ENCODE measurements at regions not wholly inside any gene's neighbourhood (a gene's known extent, or its start where the extent isn't known, plus 50 kb on each side); places are given as distances from the start of the nearest gene placed in this dataset.

GRCh38 chr13:69591437-69591836 is 516.2 kb upstream of the ATXN8OS start:
- ATAC-seq (ENCODE audit: low FRiP score) (no peak), DNase-seq (no peak)
- H3K9me3 ChIP-seq (ENCODE audit: control insufficient read depth, low read length), result no peaks in the 10 kb centered on the region
- no peaks in the 10 kb centered on the region for H3K36me3 ChIP-seq (ENCODE audit: control insufficient read depth in 1 of 2, insufficient read depth in 2 of 2, low read length in 1 of 2)
- no peaks in the 10 kb centered on the region for H3K27me3 ChIP-seq (ENCODE audit: control insufficient read depth in 1 of 2, insufficient read depth in 2 of 2, low read length in 1 of 2)
- WGBS, 2 donors, result 34 to 41% methylated on average over 2 of the region's 2 CpGs
- no peaks in the 10 kb centered on the region for H3K4me1 ChIP-seq (ENCODE audit: control insufficient read depth in 1 of 2, insufficient read depth in 2 of 2, low read length in 2 of 2)
- H3K4me3 ChIP-seq (ENCODE audit: low read length in 2 of 2), result no peak overlapping the region
- H3K27ac ChIP-seq (ENCODE audit: low read depth in 1 of 2, low read length in 2 of 2), result no peak overlapping the region
- intact Hi-C loops (cut with DNase I), result no loop called here

DNA sequence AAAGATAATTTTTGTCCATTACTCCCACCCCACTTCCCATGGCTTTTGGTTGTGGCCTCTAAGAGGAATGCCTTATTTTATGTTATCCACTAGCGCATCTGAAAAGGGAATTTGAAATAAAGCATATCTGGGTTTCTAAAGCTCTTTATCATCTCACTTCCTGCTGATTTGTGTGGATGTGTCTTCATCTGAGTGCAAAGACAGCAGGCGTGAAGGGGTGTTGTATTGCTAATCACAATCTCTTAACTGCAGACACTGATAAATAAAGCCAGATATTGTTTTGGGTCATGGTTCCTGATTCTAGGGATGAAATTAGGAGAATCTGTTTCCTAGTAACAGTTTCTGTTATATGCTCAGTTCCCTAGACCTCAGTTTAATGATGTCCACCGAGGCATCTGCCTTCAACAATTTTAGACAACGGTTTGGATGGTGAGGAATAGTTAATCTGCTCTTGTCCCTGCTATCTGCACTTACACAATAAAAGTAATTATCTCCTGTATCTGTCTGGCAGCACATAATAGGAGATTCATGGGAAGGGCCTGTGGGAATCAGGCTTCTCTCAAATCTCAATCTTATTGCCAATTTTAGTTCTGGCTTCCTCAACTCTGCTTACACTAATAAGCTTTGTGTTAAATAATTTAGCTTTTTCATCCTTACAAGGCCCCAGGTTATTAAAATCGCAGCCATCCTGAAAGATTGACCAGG is 517.9 kb upstream of the ATXN8OS start:
- 84 to 87% methylated on average over 5 of the region's 5 CpGs for WGBS, 2 donors
- no peaks in the 10 kb centered on the region for H3K27me3 ChIP-seq (ENCODE audit: control insufficient read depth in 1 of 2, insufficient read depth in 2 of 2, low read length in 1 of 2)
- H3K36me3 ChIP-seq (ENCODE audit: control insufficient read depth in 1 of 2, insufficient read depth in 2 of 2, low read length in 1 of 2), result no peaks in the 10 kb centered on the region
- intact Hi-C loops (cut with DNase I), result no loop called here
- H3K4me1 ChIP-seq (ENCODE audit: control insufficient read depth in 1 of 2, insufficient read depth in 2 of 2, low read length in 2 of 2), result no peaks in the 10 kb centered on the region
- no peak for ATAC-seq (ENCODE audit: low FRiP score)
- H3K4me3 ChIP-seq (ENCODE audit: low read length in 2 of 2), result no peak overlapping the region
- no peak overlapping the region for H3K27ac ChIP-seq (ENCODE audit: low read depth in 1 of 2, low read length in 2 of 2)
- no peaks in the 10 kb centered on the region for H3K9me3 ChIP-seq (ENCODE audit: control insufficient read depth, low read length)
- DNase-seq, result no peak

DNA sequence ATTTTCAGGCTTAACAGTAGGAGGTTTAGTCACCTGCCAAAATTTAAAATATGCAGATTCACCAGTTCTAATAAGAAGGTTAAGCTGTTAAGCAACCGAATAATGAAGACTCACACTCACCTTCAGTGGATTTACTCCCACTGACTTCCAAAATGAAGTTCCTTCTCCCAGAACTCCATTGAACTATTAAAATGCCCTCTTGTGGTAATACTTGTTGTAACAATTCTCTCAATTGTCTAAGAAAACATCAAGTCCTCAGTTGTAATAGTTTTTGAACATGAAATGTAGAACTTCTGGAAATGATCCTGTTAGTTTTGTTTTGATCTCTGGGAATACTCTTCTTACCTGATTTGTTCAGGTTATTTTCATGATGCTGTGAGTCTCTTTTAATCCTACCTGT is 522.0 kb upstream of the ATXN8OS start:
- no peak for DNase-seq
- no peak overlapping the region for H3K4me3 ChIP-seq (ENCODE audit: low read length in 2 of 2)
- H3K27ac ChIP-seq (ENCODE audit: low read depth in 1 of 2, low read length in 2 of 2), result no peak overlapping the region
- H3K4me1 ChIP-seq (ENCODE audit: control insufficient read depth in 1 of 2, insufficient read depth in 2 of 2, low read length in 2 of 2), result no peaks in the 10 kb centered on the region
- ATAC-seq (ENCODE audit: low FRiP score), result no peak
- H3K36me3 ChIP-seq (ENCODE audit: control insufficient read depth in 1 of 2, insufficient read depth in 2 of 2, low read length in 1 of 2), result no peaks in the 10 kb centered on the region
- intact Hi-C loops (cut with DNase I), result no loop called here
- H3K9me3 ChIP-seq (ENCODE audit: control insufficient read depth, low read length), result no peaks in the 10 kb centered on the region
- WGBS, 2 donors, result 69 to 79% methylated on average over 1 of the region's 1 CpG
- H3K27me3 ChIP-seq (ENCODE audit: control insufficient read depth in 1 of 2, insufficient read depth in 2 of 2, low read length in 1 of 2), result no peaks in the 10 kb centered on the region

- DNase-seq (no peak), ATAC-seq (ENCODE audit: low FRiP score) (no peak)
- Histone ChIP-seq H3K27ac (ENCODE audit: low read depth in 1 of 2, low read length in 2 of 2) (no peak overlapping the region), H3K27me3 (ENCODE audit: control insufficient read depth in 1 of 2, insufficient read depth in 2 of 2, low read length in 1 of 2) (no peaks in the 10 kb centered on the region), H3K4me1 (ENCODE audit: control insufficient read depth in 1 of 2, insufficient read depth in 2 of 2, low read length in 2 of 2) (no peaks in the 10 kb centered on the region), H3K9me3 (ENCODE audit: control insufficient read depth, low read length) (no peaks in the 10 kb centered on the region), H3K36me3 (ENCODE audit: control insufficient read depth in 1 of 2, insufficient read depth in 2 of 2, low read length in 1 of 2) (no peaks in the 10 kb centered on the region), H3K4me3 (ENCODE audit: low read length in 2 of 2) (no peak overlapping the region)
- WGBS, 2 donors, result 46 to 72% methylated on average over 3 of the region's 3 CpGs
- intact Hi-C loops (cut with DNase I), result no loop called here
Measured at GRCh38 chr13:69580255-69580654, 527.4 kb upstream of the ATXN8OS start.

DNA sequence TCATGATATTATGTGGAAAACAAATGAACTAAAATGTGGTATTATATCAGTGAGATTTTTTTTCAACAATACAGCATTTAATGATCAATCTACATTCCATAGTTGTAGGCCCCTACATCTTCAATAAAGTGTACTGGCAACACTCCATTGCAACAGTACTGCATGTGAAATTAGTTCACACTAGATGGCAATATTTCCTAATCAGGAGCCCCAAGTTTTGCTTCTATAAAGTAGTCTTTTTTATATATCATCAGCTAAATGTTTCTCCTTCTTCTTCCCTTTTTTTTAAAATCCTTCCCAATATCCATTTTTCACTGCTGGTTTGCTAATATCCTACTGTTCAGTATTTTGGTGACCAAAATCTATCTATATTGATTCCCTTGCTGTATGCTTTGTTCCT is 528.3 kb upstream of the ATXN8OS start:
- no peak overlapping the region for H3K4me3 ChIP-seq (ENCODE audit: low read length in 2 of 2)
- intact Hi-C loops (cut with DNase I), result no loop called here
- no peaks in the 10 kb centered on the region for H3K9me3 ChIP-seq (ENCODE audit: control insufficient read depth, low read length)
- H3K4me1 ChIP-seq (ENCODE audit: control insufficient read depth in 1 of 2, insufficient read depth in 2 of 2, low read length in 2 of 2), result no peaks in the 10 kb centered on the region
- DNase-seq (no peak), ATAC-seq (ENCODE audit: low FRiP score) (no peak)
- no peak overlapping the region for H3K27ac ChIP-seq (ENCODE audit: low read depth in 1 of 2, low read length in 2 of 2)
- H3K36me3 ChIP-seq (ENCODE audit: control insufficient read depth in 1 of 2, insufficient read depth in 2 of 2, low read length in 1 of 2), result no peaks in the 10 kb centered on the region
- H3K27me3 ChIP-seq (ENCODE audit: control insufficient read depth in 1 of 2, insufficient read depth in 2 of 2, low read length in 1 of 2), result no peaks in the 10 kb centered on the region

- Histone ChIP-seq H3K9me3 (ENCODE audit: control insufficient read depth, low read length) (no peaks in the 10 kb centered on the region), H3K27me3 (ENCODE audit: control insufficient read depth in 1 of 2, insufficient read depth in 2 of 2, low read length in 1 of 2) (no peaks in the 10 kb centered on the region), H3K27ac (ENCODE audit: low read depth in 1 of 2, low read length in 2 of 2) (no peak overlapping the region), H3K4me3 (ENCODE audit: low read length in 2 of 2) (no peak overlapping the region), H3K36me3 (ENCODE audit: control insufficient read depth in 1 of 2, insufficient read depth in 2 of 2, low read length in 1 of 2) (no peaks in the 10 kb centered on the region), H3K4me1 (ENCODE audit: control insufficient read depth in 1 of 2, insufficient read depth in 2 of 2, low read length in 2 of 2) (no peaks in the 10 kb centered on the region)
- 83% methylated on average over 1 of the region's 1 CpG for WGBS, 2 donors
- no peak for DNase-seq
- intact Hi-C loops (cut with DNase I), result no loop called here
- ATAC-seq (ENCODE audit: low FRiP score), result no peak
Measured at GRCh38 chr13:69571606-69572323, 535.9 kb upstream of the ATXN8OS start.

DNA sequence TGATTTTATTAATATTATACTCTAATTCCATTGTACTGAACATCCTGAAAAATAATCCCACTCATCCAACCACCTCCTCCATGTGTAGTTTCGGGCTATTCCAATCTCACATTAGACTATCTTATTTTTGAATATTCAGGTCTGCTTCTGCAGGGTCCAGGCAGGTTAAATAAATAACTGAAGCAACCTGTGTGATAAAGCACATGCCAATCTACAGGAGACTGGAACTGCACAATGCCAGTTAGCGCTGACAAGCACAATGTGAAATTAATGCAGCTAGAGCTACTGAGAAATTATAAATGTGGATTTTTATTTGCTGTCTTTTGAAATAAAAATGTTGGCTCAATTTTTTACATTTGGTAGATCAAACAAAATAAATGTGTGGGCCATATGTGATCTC is 540.1 kb upstream of the ATXN8OS start:
- WGBS, 2 donors, result 79 to 88% methylated on average over 2 of the region's 2 CpGs
- no peak overlapping the region for H3K27ac ChIP-seq (ENCODE audit: low read depth in 1 of 2, low read length in 2 of 2)
- H3K36me3 ChIP-seq (ENCODE audit: control insufficient read depth in 1 of 2, insufficient read depth in 2 of 2, low read length in 1 of 2), result no peaks in the 10 kb centered on the region
- peaks cover 2% of the 10 kb centered on the region for H3K9me3 ChIP-seq (ENCODE audit: control insufficient read depth, low read length)
- no peaks in the 10 kb centered on the region for H3K4me1 ChIP-seq (ENCODE audit: control insufficient read depth in 1 of 2, insufficient read depth in 2 of 2, low read length in 2 of 2)
- ATAC-seq (ENCODE audit: low FRiP score) (no peak), DNase-seq (no peak)
- H3K27me3 ChIP-seq (ENCODE audit: control insufficient read depth in 1 of 2, insufficient read depth in 2 of 2, low read length in 1 of 2), result no peaks in the 10 kb centered on the region
- H3K4me3 ChIP-seq (ENCODE audit: low read length in 2 of 2), result no peak overlapping the region
- intact Hi-C loops (cut with DNase I), result no loop called here

DNA sequence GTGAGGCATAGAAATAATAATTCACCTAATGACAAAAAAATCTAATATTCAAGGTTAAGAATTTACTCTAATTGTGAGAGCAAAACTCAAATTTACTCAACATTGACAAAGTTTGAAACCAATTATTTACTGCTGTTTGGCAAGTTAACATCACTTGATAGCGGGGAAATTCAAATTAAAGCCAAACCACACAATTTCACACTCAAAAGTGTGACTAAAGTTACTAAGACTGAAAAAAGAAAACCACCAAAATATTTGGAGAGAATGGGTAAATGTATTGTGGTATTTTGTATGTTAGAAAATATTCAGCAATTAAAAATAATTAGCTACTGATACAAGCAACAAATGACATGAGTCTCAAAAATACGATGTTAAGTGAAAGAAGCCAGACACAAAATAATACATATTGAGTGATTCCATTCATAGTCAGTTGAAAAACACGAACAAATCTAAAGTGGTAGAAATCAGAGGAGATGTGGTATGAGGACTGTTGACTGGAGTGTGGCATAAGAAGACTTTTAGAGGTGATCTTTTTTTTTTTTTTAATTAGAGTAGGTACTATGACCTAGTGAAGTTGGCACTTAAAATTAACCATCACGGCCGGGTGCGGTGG is 541.4 kb upstream of the ATXN8OS start:
- Histone ChIP-seq H3K4me3 (ENCODE audit: low read length in 2 of 2) (no peak overlapping the region), H3K27ac (ENCODE audit: low read depth in 1 of 2, low read length in 2 of 2) (no peak overlapping the region), H3K36me3 (ENCODE audit: control insufficient read depth in 1 of 2, insufficient read depth in 2 of 2, low read length in 1 of 2) (no peaks in the 10 kb centered on the region), H3K4me1 (ENCODE audit: control insufficient read depth in 1 of 2, insufficient read depth in 2 of 2, low read length in 2 of 2) (no peaks in the 10 kb centered on the region), H3K9me3 (ENCODE audit: control insufficient read depth, low read length) (peaks cover 2% of the 10 kb centered on the region), H3K27me3 (ENCODE audit: control insufficient read depth in 1 of 2, insufficient read depth in 2 of 2, low read length in 1 of 2) (peaks cover 0 to 2% of the 10 kb centered on the region in 2 donors)
- no peak for ATAC-seq (ENCODE audit: low FRiP score)
- 91 to 95% methylated on average over 6 of the region's 6 CpGs for WGBS, 2 donors
- intact Hi-C loops (cut with DNase I), result no loop called here
- DNase-seq, result no peak

- intact Hi-C loops (cut with DNase I), result no loop called here
- H3K27me3 ChIP-seq (ENCODE audit: control insufficient read depth in 1 of 2, insufficient read depth in 2 of 2, low read length in 1 of 2), result peaks cover 0 to 2% of the 10 kb centered on the region in 2 donors
- H3K4me3 ChIP-seq (ENCODE audit: low read length in 2 of 2), result no peak overlapping the region
- H3K4me1 ChIP-seq (ENCODE audit: control insufficient read depth in 1 of 2, insufficient read depth in 2 of 2, low read length in 2 of 2), result no peaks in the 10 kb centered on the region
- peaks cover 2% of the 10 kb centered on the region for H3K9me3 ChIP-seq (ENCODE audit: control insufficient read depth, low read length)
- 7 to 14% methylated on average over 4 of the region's 4 CpGs for WGBS, 2 donors
- H3K36me3 ChIP-seq (ENCODE audit: control insufficient read depth in 1 of 2, insufficient read depth in 2 of 2, low read length in 1 of 2), result no peaks in the 10 kb centered on the region
- ATAC-seq (ENCODE audit: low FRiP score) (no peak), DNase-seq (no peak)
- H3K27ac ChIP-seq (ENCODE audit: low read depth in 1 of 2, low read length in 2 of 2), result no peak overlapping the region
Measured at GRCh38 chr13:69565334-69565733, 542.3 kb upstream of the ATXN8OS start.

Data from aorta (tissue), 5 donors.